SU-DHL-6 (cell line): ENCODE measurements at regions not wholly inside any gene's neighbourhood (a gene's known extent, or its start where the extent isn't known, plus 50 kb on each side); places are given as distances from the start of the nearest gene placed in this dataset.

Source experiments
- EZH2phosphoT487 ChIP-seq: fragments of 200-600 bp; sonication (generic), shearing (Covaris generic); conservative IDR thresholded peaks from 2 replicates; pipeline ENCODE4 v1.6.1; 2018; ENCODE audit warnings: mild to moderate bottlenecking, antibody characterized with exemption, low read length, moderate library complexity, mixed read lengths
- TF ChIP-seq, protein P1 (sequence below): fragments of 200-600 bp; sonication (generic); IDR thresholded peaks from one replicate; pipeline ENCODE4 v1.5.1; 2017; ENCODE audit warnings: antibody characterized with exemption, mild to moderate bottlenecking, low read length, moderate library complexity; ENCODE audit not compliant: insufficient read depth, poor library complexity, severe bottlenecking

DNA sequence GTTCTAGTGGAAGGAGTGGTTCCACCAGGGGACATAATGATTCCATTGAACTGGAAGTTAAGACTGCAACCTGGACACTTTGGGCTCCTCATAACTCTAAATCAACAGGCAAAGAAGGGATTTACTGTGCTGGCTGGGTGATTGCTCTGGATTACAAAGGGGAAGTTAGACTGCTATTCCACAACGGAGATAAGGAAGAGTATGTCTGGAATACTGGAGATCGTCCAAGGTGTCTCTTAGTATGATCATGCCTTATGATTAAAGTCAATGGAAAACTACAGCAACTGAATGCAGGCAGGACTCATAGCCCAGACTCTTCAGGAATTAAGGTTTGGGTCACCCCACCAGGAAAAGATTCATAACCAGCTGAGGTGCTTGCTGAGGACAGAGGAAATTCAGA lies 310.6 kb upstream of the MGMT start:
- TF ChIP-seq, protein P1, sequence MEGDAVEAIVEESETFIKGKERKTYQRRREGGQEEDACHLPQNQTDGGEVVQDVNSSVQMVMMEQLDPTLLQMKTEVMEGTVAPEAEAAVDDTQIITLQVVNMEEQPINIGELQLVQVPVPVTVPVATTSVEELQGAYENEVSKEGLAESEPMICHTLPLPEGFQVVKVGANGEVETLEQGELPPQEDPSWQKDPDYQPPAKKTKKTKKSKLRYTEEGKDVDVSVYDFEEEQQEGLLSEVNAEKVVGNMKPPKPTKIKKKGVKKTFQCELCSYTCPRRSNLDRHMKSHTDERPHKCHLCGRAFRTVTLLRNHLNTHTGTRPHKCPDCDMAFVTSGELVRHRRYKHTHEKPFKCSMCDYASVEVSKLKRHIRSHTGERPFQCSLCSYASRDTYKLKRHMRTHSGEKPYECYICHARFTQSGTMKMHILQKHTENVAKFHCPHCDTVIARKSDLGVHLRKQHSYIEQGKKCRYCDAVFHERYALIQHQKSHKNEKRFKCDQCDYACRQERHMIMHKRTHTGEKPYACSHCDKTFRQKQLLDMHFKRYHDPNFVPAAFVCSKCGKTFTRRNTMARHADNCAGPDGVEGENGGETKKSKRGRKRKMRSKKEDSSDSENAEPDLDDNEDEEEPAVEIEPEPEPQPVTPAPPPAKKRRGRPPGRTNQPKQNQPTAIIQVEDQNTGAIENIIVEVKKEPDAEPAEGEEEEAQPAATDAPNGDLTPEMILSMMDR = no peak
- TF ChIP-seq EZH2phosphoT487 = no peak
